ENCODE measurements at regions not wholly inside any gene's neighbourhood (a gene's known extent, or its start where the extent isn't known, plus 50 kb on each side); places are given as distances from the start of the nearest gene placed in this dataset.

DNA sequence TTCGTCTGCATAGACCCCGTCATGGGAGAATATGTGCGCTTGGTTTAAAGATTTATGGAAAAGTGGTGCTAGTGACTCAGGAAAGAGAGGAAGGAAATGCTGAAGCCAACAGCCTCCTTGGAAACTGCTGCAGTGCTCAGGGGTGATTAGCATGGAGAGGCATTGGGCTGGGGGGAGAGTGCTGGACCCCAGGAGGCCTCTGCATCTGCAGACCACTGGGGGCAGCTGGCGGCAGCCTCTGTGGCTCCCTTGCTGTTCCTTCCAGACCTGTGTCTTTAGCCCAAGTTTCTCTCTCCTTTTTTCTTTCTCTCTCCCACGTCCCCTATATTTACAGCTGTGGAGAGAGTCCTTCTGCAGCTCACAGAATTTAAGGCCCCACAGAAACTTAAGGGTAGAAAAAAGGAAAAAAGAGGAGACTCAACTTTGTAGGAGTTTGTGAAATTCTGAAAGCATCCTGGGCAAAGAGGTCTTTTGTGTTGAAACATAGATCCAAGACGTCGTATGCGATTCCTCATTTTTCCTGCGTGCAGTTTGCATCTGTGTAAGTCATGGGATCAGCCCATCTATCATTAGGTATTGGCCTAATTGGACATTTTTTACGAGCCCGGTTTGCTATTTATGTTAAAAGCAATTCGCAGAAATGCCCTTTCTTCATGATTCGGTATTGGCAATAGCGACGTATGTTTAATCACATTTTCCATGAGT lies 116.2 kb upstream of the ZNF536 start:
- TF ChIP-seq, protein P1, sequence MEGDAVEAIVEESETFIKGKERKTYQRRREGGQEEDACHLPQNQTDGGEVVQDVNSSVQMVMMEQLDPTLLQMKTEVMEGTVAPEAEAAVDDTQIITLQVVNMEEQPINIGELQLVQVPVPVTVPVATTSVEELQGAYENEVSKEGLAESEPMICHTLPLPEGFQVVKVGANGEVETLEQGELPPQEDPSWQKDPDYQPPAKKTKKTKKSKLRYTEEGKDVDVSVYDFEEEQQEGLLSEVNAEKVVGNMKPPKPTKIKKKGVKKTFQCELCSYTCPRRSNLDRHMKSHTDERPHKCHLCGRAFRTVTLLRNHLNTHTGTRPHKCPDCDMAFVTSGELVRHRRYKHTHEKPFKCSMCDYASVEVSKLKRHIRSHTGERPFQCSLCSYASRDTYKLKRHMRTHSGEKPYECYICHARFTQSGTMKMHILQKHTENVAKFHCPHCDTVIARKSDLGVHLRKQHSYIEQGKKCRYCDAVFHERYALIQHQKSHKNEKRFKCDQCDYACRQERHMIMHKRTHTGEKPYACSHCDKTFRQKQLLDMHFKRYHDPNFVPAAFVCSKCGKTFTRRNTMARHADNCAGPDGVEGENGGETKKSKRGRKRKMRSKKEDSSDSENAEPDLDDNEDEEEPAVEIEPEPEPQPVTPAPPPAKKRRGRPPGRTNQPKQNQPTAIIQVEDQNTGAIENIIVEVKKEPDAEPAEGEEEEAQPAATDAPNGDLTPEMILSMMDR (IDR thresholded peaks at IDR 0.05) = no peak
- TF ChIP-seq POLR2A (IDR thresholded peaks at IDR 0.05) (no peak), POLR2AphosphoS5 (IDR thresholded peaks at IDR 0.05) (no peak)
